NCI-H510A treated with DMSO at 0.1 percent for 48 hours (cell line): ENCODE measurements at regions not wholly inside any gene's neighbourhood (a gene's known extent, or its start where the extent isn't known, plus 50 kb on each side); places are given as distances from the start of the nearest gene placed in this dataset.
"Not testable (repeated sequence)": the region's sequence is repeated elsewhere in the genome, so short reads cannot be mapped to it uniquely, and the experiment has no call there.

ENCODE experiments used
- DNase-seq: peaks from one replicate; lab custom pipeline; 2025; lab: John Stamatoyannopoulos, UW

DNA sequence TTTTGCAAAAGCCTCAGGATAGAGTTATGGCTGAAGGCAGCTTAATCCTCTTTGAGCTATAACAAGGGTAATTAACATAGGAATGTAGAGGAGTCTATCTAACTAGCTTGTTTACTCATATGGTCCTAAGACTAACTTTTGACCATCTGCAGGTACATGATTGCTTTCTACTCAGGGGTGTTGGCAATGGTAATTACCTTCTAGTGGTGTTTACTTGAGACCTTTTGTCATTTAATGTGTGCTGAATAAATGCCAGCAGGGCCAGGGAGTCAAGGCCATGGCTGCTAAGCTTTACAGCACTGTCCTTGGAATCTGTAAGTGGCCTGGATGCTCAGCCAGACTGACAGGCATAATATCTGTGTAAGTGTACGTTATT, 1325.0 kb downstream of the XPNPEP1 start:
- no peak for DNase-seq

- DNase-seq = no peak
Measured at GRCh38 chr10:108597657-108598319, 1325.5 kb downstream of the XPNPEP1 start.

DNA sequence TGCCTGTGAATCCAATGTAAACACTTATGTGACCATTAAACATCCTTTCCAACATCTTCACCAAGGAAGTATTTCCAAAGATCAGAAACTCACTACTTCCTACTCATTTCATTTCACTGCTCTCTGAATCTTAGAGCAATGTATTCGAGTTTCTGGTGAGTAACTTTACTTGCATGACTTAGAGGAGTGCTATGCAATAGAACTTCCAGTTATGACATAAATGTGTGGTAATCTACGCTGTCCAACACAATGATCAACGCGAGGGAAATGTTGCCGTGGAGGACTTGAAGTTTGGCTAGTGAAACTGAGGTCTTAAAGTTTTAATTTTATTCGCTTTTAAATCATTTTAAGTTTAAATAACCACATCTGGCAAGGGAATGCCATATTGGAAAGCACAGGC, 1326.3 kb downstream of the XPNPEP1 start:
- DNase-seq = no peak

DNA sequence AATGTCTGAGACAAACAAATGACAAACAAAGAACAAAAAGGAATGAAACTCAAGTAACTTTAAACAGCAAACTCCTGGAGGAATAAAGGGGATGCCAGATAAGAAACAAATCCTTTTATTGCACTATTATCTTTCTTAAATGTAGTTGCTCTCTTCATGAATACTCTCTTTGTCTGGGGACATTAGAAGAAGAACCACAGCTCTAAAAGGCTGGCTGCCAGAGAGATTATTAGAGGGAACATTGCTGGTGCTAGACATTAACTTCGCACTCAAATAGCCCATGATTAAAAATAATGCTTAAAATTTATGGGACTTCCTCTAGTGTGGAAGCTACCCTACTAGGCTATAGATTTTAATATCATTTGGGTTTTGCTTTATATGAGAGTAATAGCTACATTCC, 1330.4 kb downstream of the XPNPEP1 start:
- DNase-seq = no peak

- no peak for DNase-seq
Measured at GRCh38 chr10:108591417-108591816, 1331.9 kb downstream of the XPNPEP1 start.

DNA sequence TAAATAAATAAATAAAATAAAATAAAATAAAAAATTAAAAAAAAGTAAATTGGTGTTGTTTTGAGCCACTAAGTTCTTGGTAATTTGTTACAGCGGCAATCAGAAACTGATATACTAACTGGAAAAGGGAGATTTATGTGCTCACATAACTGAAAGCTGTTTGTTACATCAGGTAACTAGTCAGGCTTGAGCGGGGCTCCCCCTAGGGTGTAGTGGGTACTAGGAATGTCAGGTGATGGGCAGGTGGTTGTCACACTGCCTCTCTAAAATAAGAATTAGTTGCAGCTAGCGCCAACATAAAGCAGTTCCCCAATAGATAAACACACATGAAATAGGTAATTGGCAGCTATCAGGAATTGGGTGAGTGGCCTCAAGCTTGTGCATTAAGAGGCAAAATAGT, 1336.9 kb downstream of the XPNPEP1 start:
- DNase-seq = no peak

DNA sequence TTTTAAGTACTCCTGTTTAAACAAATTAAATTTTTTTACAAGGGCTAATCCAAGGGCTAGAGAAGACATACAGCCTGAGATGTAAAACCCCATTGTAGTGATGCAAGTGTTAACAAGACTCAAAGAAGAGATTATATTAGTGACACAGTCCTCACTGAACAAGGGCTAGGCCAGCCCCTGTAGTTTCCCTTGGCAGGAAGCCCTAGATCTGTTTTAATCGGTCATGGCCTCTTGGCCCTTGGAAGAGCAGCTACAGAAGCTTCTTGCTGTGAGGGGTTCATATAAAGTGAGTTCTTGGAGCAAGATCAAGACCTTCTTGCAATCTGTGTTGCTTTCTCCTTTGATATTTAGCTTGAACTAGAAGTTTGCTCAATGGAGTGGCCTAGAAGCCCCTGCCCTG, 1339.4 kb downstream of the XPNPEP1 start:
- no peak for DNase-seq

DNA sequence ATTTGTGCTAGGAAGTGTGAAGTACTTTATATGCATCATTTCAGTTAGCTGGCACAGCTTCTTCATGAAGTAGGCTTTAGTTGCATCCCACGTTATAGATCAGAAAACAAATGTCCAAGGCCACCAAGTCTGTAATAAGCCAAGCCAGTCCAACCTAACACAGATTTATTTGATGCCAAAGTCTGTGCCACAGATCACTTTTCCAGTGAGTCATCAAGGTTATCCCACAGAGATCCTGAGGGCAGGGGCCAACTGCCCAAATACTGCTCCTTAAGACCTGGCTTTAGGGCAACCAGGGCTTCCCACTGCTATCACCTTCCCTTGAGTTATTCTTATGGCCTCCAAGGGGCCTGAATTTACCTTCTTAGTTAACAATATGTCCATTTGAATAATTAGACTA, 1340.4 kb downstream of the XPNPEP1 start:
- no peak for DNase-seq

- no peak for DNase-seq
Measured at GRCh38 chr10:108582387-108582786, 1340.9 kb downstream of the XPNPEP1 start.

DNA sequence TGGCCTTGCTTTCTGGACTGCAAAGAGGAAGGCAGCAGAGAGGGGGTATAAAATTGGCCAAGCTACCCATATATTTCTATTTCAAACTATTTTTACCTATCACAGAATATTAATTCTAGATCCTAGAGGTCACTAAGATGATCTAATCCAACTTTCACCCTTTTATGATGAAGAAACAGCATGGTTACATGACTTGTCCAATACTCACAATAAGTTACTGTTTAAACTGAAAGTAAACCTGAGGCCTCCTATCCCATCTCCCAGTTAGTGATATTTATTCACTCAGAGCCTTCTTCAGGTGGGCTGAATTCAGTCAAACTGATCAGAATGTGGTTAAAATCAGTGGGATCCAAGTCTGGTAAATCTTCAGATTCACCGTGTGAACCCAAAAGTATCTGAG, 1345.1 kb downstream of the XPNPEP1 start:
- DNase-seq = no peak

DNA sequence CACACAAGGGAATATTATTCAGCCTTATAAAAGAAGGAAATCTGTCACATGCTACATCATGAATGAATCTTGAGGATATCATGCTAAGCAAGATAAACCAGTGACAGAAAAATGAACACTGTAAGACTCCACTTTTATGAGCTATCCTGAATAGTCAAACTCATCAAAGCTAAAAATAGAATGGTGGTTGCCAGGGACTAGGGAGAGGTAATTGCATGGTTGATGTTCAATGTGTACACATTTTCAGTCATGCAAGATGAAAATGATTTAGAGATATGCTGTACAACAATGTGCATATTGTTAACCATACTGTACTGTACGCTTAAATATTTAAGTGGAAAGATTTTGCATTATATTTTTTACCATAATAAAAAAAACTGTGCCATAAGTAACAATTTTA, 1349.1 kb downstream of the XPNPEP1 start:
- DNase-seq = no peak

GRCh38 chr10:108568824-108569223, 1354.5 kb downstream of the XPNPEP1 start:
- no peak for DNase-seq

GRCh38 chr10:108567899-108568752, 1355.2 kb downstream of the XPNPEP1 start:
- DNase-seq = no peak

GRCh38 chr10:108566316-108567107, 1356.8 kb downstream of the XPNPEP1 start:
- DNase-seq = no peak

DNA sequence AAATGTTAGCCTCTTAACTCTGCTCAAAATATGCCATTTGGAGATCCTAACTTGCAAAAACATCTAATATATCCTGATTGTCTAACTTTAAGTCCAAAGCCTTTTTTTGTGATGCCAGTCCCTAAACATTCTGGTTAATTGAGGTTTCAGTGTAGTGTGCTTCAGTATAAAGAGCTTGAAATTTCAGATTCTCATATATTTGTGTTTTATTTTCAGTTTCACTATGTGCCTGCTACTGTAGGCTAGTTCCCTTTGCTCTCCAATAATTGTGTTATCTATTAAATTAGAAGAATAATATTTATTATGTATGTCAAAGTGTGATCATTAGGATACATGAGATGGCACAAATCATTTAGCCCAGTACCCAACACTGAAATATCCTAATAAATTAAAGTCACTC, 1361.2 kb downstream of the XPNPEP1 start:
- no peak for DNase-seq

GRCh38 chr10:108561649-108562048, 1361.7 kb downstream of the XPNPEP1 start:
- DNase-seq = no peak

GRCh38 chr10:108560488-108560887, 1362.8 kb downstream of the XPNPEP1 start:
- DNase-seq = no peak

- DNase-seq = no peak
Measured at GRCh38 chr10:108556186-108556585, 1367.1 kb downstream of the XPNPEP1 start.

- no peak for DNase-seq
Measured at GRCh38 chr10:108545921-108546320, 1377.4 kb downstream of the XPNPEP1 start.

GRCh38 chr10:108544500-108545120, 1378.7 kb downstream of the XPNPEP1 start:
- DNase-seq = peak; percentile 68

DNA sequence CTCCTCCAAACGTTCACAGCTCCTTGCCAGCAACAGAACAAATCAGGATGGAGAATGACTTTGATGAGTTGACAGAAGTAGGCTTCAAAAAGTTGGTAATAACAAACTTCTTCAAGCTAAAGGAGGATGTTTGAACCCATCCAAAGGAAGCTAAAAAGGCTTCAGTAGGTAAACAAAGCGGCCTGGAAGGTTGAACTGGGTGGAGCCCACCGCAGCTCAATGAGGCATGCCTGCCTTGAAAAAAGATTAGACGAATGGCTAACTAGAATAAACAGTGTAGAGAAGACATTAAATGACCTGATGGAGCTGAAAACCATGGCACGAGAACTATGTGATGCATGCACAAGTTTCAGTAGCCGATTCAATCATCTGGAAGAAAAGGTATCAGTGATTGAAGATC, 1369.0 kb upstream of the SORCS1 start:
- not testable (repeated sequence) for DNase-seq
